Progenitor cell of endocrine pancreas (in vitro differentiated cells): ENCODE measurements at regions not wholly inside any gene's neighbourhood (a gene's known extent, or its start where the extent isn't known, plus 50 kb on each side); places are given as distances from the start of the nearest gene placed in this dataset.
"Not testable (repeated sequence)": the region's sequence is repeated elsewhere in the genome, so short reads cannot be mapped to it uniquely, and the experiment has no call there.

Experiments used
- DNase-seq: peaks from one replicate; pipeline ENCODE4 v3.0.0; 2021; ENCODE audit warnings: low spot score; ENCODE audit not compliant: unreplicated experiment
- H3K27ac Mint-ChIP-seq: 2 replicates; pipeline ENCODE4 v1.8.0; 2021; ENCODE audit warnings: mild to moderate bottlenecking, moderate library complexity, mixed read lengths
- H3K27me3 Mint-ChIP-seq: 2 replicates; pipeline ENCODE4 v1.8.0; 2021; ENCODE audit warnings: mixed read lengths
- H3K36me3 Mint-ChIP-seq: 2 replicates; pipeline ENCODE4 v1.8.0; 2022; ENCODE audit warnings: mixed read lengths; ENCODE audit not compliant: insufficient read depth
- H3K4me1 Mint-ChIP-seq: 2 replicates; pipeline ENCODE4 v1.8.0; 2021; ENCODE audit warnings: low read depth, mixed read lengths
- H3K4me3 Mint-ChIP-seq: 2 replicates; pipeline ENCODE4 v1.8.0; 2021; ENCODE audit warnings: low read depth, mild to moderate bottlenecking, moderate library complexity, mixed read lengths
- H3K9me3 Mint-ChIP-seq: 2 replicates; pipeline ENCODE4 v1.8.0; 2021; ENCODE audit warnings: low read depth, mixed read lengths
- TF ChIP-seq, protein P1 (sequence below): fragments of 200-600 bp; sonication (generic); IDR thresholded peaks from one replicate; pipeline ENCODE4 v1.5.0; 2021; ENCODE audit warnings: antibody characterized with exemption, mild to moderate bottlenecking; ENCODE audit not compliant: unreplicated experiment

DNA sequence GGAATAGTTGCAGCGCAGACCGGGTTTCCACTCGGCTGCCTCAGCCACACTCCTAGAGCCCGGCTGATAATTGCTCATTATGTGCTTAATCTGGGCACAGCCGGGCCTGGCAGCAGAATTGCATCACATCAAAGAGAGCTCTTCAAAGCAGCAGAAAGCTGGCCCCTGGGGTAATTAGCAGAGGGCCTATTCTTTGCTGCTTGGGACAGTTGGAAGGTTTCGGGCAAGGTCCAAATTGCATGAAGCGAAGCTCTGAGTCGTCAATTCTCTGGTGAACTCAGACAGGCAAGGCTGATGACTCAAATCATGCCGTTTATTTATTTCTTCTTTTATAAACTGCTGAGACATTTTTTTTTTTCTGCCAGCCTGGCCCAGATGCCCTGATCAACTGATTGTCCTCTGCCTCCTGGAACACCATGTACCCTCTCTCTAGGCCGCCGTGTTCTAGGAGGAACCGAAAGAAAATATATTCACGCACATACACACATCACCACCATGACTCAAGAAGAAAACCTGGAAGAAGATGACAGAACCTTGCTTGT, 242.2 kb downstream of the RAB11FIP2 start:
- Mint-ChIP-seq H3K36me3 (peaks cover 2% of the 10 kb centered on the region), H3K27ac (no peak overlapping the region), H3K27me3 (peaks cover 33% of the 10 kb centered on the region), H3K9me3 (peaks cover 4% of the 10 kb centered on the region), H3K4me3 (no peak overlapping the region), H3K4me1 (no peaks in the 10 kb centered on the region)
- TF ChIP-seq, protein P1, sequence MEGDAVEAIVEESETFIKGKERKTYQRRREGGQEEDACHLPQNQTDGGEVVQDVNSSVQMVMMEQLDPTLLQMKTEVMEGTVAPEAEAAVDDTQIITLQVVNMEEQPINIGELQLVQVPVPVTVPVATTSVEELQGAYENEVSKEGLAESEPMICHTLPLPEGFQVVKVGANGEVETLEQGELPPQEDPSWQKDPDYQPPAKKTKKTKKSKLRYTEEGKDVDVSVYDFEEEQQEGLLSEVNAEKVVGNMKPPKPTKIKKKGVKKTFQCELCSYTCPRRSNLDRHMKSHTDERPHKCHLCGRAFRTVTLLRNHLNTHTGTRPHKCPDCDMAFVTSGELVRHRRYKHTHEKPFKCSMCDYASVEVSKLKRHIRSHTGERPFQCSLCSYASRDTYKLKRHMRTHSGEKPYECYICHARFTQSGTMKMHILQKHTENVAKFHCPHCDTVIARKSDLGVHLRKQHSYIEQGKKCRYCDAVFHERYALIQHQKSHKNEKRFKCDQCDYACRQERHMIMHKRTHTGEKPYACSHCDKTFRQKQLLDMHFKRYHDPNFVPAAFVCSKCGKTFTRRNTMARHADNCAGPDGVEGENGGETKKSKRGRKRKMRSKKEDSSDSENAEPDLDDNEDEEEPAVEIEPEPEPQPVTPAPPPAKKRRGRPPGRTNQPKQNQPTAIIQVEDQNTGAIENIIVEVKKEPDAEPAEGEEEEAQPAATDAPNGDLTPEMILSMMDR: no peak
- DNase-seq: no peak

GRCh38 chr10:117805139-117805538, 241.6 kb downstream of the RAB11FIP2 start:
- H3K27me3 Mint-ChIP-seq: peaks cover 33% of the 10 kb centered on the region
- TF ChIP-seq, protein P1: no peak
- H3K4me1 Mint-ChIP-seq: no peaks in the 10 kb centered on the region
- DNase-seq: no peak
- no peak overlapping the region for H3K27ac Mint-ChIP-seq
- peaks cover 9% of the 10 kb centered on the region for H3K9me3 Mint-ChIP-seq
- peaks cover 2% of the 10 kb centered on the region for H3K36me3 Mint-ChIP-seq
- no peak overlapping the region for H3K4me3 Mint-ChIP-seq

GRCh38 chr10:117807441-117807840, 239.3 kb downstream of the RAB11FIP2 start:
- peaks cover 2% of the 10 kb centered on the region for H3K36me3 Mint-ChIP-seq
- DNase-seq: no peak
- H3K27ac Mint-ChIP-seq: no peak overlapping the region
- H3K4me3 Mint-ChIP-seq: no peak overlapping the region
- TF ChIP-seq, protein P1: no peak
- peaks cover 13% of the 10 kb centered on the region for H3K9me3 Mint-ChIP-seq
- no peaks in the 10 kb centered on the region for H3K4me1 Mint-ChIP-seq
- peaks cover 28% of the 10 kb centered on the region for H3K27me3 Mint-ChIP-seq

DNA sequence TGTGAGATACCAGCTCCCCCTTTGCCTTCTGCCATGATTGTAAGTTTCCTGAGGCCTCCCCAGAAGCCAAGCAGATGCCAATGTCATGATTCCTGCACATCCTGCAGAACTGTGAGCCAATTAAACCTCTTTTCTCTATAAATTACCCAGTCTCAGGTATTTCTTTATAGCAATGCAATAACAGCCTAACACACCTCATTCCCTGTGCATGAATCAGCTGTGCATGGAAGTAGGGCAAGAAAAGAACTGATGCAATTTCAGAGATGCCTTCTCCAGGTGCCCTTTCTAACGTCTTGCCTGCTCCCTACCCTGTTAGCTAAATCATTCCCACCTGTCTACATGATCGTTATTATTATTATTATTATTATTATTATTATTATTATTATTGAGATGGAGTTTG, 230.9 kb downstream of the RAB11FIP2 start:
- not testable (repeated sequence) for H3K9me3 Mint-ChIP-seq, DNase-seq, H3K36me3 Mint-ChIP-seq, H3K4me3 Mint-ChIP-seq, H3K27ac Mint-ChIP-seq
- Mint-ChIP-seq H3K4me1 (peaks cover 14% of the 10 kb centered on the region), H3K27me3 (peaks cover 28% of the 10 kb centered on the region)

DNA sequence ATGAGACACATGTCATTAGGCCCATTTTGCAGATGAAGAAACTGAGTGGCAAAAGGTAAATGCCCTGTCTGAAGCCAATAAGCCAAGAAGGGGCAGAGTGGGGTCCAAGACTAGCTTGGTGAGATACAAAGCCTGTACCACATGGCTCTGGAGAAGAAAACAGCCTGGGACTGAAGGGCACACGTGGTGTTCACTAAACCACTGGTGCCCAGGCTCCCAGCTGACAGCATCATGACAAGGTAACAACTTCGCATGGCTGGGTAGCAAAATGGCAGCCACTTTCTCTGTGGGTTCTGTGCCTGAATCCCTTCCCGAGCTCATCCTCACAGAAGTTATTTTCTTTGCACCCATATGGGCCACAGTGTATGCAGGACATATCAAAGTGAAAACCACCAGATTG, 229.6 kb downstream of the RAB11FIP2 start:
- Mint-ChIP-seq H3K27me3 (peaks cover 34% of the 10 kb centered on the region), H3K27ac (no peak overlapping the region), H3K9me3 (no peaks in the 10 kb centered on the region), H3K36me3 (no peaks in the 10 kb centered on the region), H3K4me3 (no peak overlapping the region), H3K4me1 (peaks cover 14% of the 10 kb centered on the region)
- no peak for DNase-seq
- TF ChIP-seq, protein P1: no peak

DNA sequence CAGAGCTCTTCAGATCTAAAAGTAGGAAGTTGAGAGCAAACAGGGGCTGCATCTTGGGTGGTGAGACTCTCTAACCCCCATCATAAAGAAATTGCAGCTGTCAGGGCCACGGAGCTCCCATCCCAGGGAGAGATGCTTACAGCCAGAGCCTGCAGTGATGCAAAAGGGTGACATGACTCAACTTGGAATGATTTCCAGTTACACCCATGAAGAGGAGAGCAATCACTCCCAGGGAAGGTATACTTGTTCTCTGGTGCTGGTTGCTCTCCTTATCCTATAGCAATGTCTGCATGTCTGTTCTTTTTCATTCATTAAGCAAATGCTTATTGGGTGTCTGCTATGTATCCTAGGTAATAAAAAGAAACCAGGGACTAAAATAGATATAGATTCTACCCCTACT, 228.0 kb downstream of the RAB11FIP2 start:
- no peaks in the 10 kb centered on the region for H3K9me3 Mint-ChIP-seq
- TF ChIP-seq, protein P1: no peak
- no peak for DNase-seq
- no peaks in the 10 kb centered on the region for H3K36me3 Mint-ChIP-seq
- H3K4me3 Mint-ChIP-seq: no peak overlapping the region
- H3K27ac Mint-ChIP-seq: no peak overlapping the region
- H3K4me1 Mint-ChIP-seq: peaks cover 14% of the 10 kb centered on the region
- H3K27me3 Mint-ChIP-seq: peaks cover 34% of the 10 kb centered on the region
